HG02571 (cell line): ENCODE measurements at regions not wholly inside any gene's neighbourhood (a gene's known extent, or its start where the extent isn't known, plus 50 kb on each side); places are given as distances from the start of the nearest gene placed in this dataset.

Source experiments
- ATAC-seq: cut with Tn5 transposase; IDR thresholded peaks from one replicate; pipeline ENCODE4 v1.9.1; 2021; ENCODE audit warnings: mild to moderate bottlenecking, moderate library complexity; ENCODE audit not compliant: unreplicated experiment

GRCh38 chr1:192518700-192519099 lies 56.9 kb upstream of the RGS1 start:
- peak; percentile 46 for ATAC-seq

- ATAC-seq: no peak
Observed at GRCh38 chr1:192521734-192522133, 53.8 kb upstream of the RGS1 start.

DNA sequence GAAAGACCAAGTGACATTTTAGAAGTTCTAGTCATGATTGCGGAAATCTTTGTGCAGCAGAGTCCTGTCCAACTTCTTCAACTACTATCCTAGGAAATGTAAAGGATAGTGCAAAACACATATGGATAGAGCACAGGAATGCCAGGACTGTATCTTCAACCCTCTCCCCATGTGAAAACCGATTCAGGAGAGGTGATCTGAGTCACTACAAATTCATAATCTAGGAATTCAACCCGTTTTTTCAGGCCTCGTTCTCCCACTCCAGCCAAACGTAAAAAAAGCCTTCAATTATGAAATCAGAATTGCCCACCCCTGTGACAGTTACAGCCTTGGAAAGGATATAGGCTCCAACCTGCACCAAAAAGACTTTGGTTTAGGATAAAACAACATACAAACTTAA lies 52.9 kb upstream of the RGS1 start:
- ATAC-seq: no peak

DNA sequence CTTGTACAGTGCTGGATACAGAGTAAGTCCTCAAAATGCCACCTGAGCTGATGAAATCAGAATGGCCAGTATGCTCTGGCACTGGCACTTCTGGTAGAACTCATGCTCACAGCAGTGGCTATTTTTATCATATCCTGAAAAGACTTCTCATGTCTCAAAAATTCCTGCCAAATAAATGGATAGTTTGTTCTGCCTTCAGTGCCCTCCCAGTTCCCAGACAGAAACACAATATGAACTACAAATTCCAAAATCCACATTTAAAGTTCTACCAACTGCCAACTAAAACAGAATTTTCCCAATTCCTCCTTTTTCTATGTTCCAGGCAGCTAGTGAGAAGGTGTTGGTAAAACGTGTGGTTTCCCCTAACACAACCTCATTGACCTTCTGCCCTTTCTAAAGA lies 51.4 kb upstream of the RGS1 start:
- ATAC-seq: no peak
